ENCODE measurements at regions not wholly inside any gene's neighbourhood (a gene's known extent, or its start where the extent isn't known, plus 50 kb on each side); places are given as distances from the start of the nearest gene placed in this dataset.
A peak's percentile ranks its signal among the peaks of the same experiment; 100 is the strongest.

DNA sequence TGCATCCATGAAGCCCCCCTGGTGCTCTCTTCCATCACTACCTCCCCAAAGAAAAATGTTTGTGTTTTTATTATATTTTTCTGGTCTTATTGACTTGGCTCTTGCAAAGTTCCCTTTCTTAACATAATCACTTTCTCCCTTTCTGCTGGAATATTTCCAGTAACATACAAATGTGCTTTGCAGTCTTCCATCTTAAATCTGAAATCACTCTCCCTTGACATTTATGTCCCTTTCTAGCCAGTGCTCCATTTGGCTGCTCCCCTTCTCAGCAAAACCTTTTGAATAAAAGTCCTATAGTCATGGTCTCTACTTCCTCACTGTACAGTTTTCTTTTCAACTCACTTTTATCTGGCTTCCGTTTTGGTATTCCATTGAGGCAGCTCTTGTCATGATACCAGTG is 118.8 kb downstream of the SNAPC1 start:
- Histone ChIP-seq H3K27me3 (ENCODE audit: control insufficient read depth, insufficient read depth, low read length) (no peaks in the 10 kb centered on the region), H3K4me3 (ENCODE audit: insufficient read depth, low read depth, low read length) (no peak overlapping the region), H3K36me3 (replicated peaks; ENCODE audit: control insufficient read depth, insufficient read depth, low read length) (no peaks in the 10 kb centered on the region)
- no peak for DNase-seq

DNA sequence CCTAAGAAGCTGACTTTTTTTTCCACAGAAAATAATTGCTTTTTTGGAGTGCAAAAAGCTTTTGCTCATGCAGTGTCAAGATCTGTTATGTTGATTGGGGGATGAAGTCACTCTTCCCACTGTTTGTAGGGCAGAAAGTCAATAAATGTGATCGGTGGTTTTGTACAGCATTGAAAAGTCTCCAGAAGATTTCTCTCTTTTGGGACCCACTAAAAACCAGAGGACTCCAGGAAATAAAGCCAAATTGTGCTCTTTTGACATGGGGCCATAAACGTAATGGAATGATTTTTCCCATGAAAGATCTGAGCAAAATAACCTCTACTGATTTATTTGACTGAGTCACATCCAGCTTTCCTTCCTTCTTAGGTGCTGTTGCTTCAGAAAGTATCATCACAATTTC is 122.5 kb downstream of the SNAPC1 start:
- no peak overlapping the region for H3K4me3 ChIP-seq (ENCODE audit: insufficient read depth, low read depth, low read length)
- no peak for DNase-seq
- H3K36me3 ChIP-seq (replicated peaks; ENCODE audit: control insufficient read depth, insufficient read depth, low read length), result no peaks in the 10 kb centered on the region
- no peaks in the 10 kb centered on the region for H3K27me3 ChIP-seq (ENCODE audit: control insufficient read depth, insufficient read depth, low read length)

DNA sequence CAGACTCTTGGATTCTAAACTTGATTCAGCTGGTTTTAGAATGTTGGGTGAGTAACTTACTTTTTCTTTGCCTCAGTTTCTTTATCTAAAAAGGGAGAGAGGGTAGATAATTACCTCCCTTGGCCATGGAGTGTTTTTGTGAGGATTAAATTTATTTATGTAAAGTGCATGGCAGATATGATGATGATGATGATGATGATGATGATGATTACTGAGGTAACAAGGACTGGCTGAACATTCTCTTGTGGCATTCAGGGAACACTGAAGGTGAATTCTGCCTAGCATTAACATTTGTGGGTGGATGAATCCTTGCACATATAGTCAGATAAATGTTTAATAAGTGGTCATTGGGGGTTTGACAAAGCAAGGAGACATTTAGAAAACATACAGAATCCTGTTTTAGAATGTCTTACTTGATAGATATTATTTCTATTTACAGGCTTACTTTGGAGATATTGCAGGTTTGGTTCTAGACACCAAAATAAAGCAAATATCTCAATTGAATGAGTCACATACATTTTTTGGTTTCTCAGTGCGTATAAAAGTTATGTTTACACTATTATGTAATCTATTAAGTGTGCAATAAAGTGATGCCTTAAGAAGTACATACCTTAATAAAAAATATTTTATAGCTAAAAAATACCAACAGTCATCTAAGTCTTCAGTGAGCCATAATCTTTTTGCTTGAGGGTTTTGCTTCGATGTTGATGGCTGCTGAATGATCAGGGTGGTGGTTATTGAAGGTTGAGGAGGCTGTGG is 123.2 kb downstream of the SNAPC1 start:
- no peak for DNase-seq
- H3K36me3 ChIP-seq (replicated peaks; ENCODE audit: control insufficient read depth, insufficient read depth, low read length), result no peaks in the 10 kb centered on the region
- no peaks in the 10 kb centered on the region for H3K27me3 ChIP-seq (ENCODE audit: control insufficient read depth, insufficient read depth, low read length)
- no peak overlapping the region for H3K4me3 ChIP-seq (ENCODE audit: insufficient read depth, low read depth, low read length)

DNA sequence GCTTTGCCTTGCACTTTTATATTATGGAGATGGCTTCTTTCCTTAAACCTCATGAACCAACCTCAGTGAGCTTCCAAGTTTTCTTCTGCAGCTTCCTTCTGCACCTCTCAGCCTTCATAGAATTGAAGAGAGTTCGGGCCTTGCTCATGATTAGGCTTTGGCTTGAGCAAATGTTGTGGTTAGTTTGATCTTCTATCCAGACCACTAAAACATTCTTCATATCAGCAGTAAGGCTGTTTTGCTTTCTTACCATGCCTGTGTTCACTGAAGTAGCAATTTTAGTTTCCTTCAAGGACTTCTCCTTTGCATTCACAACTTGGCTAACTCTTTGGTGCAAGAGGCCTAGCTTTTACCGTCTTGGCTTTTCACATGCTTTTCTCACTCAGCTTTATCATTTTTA is 125.4 kb downstream of the SNAPC1 start:
- no peak for DNase-seq
- H3K36me3 ChIP-seq (replicated peaks; ENCODE audit: control insufficient read depth, insufficient read depth, low read length), result no peaks in the 10 kb centered on the region
- H3K4me3 ChIP-seq (ENCODE audit: insufficient read depth, low read depth, low read length), result no peak overlapping the region
- no peaks in the 10 kb centered on the region for H3K27me3 ChIP-seq (ENCODE audit: control insufficient read depth, insufficient read depth, low read length)

DNA sequence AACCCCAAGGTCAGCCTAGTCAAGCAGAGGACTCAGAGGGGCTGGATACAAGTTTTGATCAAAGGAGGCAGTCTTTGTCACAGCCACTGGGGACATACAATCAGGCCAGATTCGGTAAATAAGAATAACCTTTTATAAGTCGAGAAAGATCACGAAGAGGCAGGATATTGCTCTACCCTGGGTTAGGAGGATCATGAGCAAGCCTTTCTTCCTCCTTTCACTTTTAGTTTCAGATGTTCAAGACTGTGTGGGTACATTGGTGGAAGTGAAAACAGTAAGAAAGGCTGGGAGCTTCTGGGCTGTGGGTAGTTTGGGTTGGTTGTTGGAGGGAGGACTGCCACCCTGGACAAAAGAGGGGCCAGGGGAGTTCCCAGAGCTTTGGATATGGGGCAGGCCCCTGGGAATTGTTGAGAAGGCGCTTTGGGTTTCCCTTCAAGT is 127.7 kb downstream of the SNAPC1 start:
- Histone ChIP-seq H3K4me3 (ENCODE audit: insufficient read depth, low read depth, low read length) (no peak overlapping the region), H3K36me3 (replicated peaks; ENCODE audit: control insufficient read depth, insufficient read depth, low read length) (no peaks in the 10 kb centered on the region), H3K27me3 (ENCODE audit: control insufficient read depth, insufficient read depth, low read length) (no peaks in the 10 kb centered on the region)
- no peak for DNase-seq

DNA sequence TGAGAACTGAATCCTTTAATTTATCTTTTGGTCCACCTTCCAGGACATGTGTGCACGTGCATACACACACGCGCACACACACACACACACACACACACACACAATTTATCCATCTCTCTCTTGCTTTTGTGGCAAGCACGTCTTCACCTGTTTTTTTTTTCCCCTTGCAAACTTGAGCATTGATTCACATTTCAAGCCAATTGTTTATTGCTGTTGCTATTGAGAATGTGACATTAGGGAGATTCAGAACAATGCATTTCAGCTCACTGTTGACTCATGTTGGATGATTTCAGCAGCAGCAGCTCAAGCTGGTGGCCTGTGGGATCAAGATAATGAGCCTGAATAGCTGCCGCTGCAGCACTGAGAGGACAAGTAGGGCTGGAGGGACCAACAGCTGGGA is 128.9 kb downstream of the SNAPC1 start:
- no peak overlapping the region for H3K4me3 ChIP-seq (ENCODE audit: insufficient read depth, low read depth, low read length)
- DNase-seq, result no peak
- H3K36me3 ChIP-seq (replicated peaks; ENCODE audit: control insufficient read depth, insufficient read depth, low read length), result no peaks in the 10 kb centered on the region
- no peaks in the 10 kb centered on the region for H3K27me3 ChIP-seq (ENCODE audit: control insufficient read depth, insufficient read depth, low read length)

DNA sequence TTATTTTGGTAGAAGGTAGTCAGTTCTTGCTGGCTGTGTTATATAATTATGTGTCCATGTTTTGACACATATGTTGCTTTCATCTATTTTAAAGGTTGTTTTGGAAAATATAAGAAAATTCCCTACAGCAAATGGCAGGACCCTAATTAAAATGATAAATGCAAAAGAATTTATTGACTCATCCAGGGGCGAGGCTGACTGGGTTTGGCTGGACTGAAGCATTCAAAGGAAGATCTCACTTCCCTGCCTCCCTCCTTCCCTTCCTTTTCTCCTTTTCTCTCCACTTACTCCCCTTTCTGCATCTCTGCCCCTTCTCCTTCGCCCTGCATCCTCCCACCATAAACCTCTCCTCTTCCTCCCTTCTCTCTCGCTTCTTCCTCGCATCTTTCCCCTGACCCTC is 129.6 kb downstream of the SNAPC1 start:
- Histone ChIP-seq H3K4me3 (ENCODE audit: insufficient read depth, low read depth, low read length) (no peak overlapping the region), H3K36me3 (replicated peaks; ENCODE audit: control insufficient read depth, insufficient read depth, low read length) (no peaks in the 10 kb centered on the region), H3K27me3 (ENCODE audit: control insufficient read depth, insufficient read depth, low read length) (no peaks in the 10 kb centered on the region)
- no peak for DNase-seq

DNA sequence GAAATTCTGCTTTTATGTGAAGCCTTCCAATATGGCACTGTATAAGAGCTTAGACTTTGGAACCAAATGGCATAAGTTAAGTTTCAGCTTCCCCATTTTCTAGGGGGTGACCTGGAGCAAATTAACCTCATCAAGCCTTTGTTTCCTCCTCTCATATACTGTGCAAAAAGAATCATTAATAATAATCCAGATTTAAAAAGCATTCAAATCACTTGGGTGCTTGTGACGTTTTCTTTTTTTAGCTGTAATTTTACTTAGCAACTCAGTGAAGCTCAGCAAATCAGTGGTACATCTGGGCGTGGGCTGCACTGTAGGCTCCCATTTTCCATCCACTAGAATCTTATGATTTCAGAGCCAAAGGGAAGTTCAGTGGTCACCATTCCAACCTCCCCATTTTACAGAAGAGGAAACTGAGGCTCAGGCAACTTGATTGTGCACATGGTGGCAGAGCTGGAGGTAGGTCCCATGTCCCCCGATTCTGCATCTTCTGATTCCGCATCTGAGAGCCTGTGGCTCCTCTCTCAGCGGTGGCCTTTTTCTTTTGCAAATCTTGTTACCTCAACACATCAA is 131.2 kb downstream of the SNAPC1 start:
- DNase-seq, result no peak
- no peaks in the 10 kb centered on the region for H3K27me3 ChIP-seq (ENCODE audit: control insufficient read depth, insufficient read depth, low read length)
- no peak overlapping the region for H3K4me3 ChIP-seq (ENCODE audit: insufficient read depth, low read depth, low read length)
- H3K36me3 ChIP-seq (replicated peaks; ENCODE audit: control insufficient read depth, insufficient read depth, low read length), result no peaks in the 10 kb centered on the region

DNA sequence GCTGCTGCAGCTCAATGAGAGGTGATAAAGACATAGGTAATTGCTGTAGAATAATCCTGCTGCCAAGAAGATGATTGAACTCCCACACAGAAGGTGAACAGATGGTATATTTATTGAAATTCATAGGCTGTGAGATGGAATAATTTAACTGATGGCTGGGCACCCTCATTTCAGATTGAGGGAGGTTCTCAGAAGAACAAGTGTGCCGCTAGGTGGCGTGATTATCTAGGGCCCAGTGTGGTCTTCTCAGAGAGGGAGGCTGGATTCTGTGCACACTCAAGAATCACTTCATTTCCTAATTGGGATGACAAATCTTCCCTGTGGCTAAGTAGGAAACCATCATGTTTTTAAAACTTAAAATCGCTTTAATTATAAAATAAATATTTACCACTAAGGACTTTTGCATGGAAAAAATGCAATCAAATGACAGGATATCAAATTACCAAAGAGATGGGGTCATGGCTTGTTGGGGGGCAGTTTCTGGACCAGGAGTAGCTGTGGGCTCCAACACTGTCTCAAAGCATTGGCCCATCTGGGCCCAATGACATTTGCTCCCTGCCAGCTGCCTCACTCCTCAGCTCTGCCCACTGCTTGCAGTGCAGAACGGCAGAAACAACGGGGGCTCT is 132.3 kb downstream of the SNAPC1 start:
- no peaks in the 10 kb centered on the region for H3K27me3 ChIP-seq (ENCODE audit: control insufficient read depth, insufficient read depth, low read length)
- H3K36me3 ChIP-seq (replicated peaks; ENCODE audit: control insufficient read depth, insufficient read depth, low read length), result no peaks in the 10 kb centered on the region
- H3K4me3 ChIP-seq (ENCODE audit: insufficient read depth, low read depth, low read length), result no peak overlapping the region
- DNase-seq, result peak; percentile 33

DNA sequence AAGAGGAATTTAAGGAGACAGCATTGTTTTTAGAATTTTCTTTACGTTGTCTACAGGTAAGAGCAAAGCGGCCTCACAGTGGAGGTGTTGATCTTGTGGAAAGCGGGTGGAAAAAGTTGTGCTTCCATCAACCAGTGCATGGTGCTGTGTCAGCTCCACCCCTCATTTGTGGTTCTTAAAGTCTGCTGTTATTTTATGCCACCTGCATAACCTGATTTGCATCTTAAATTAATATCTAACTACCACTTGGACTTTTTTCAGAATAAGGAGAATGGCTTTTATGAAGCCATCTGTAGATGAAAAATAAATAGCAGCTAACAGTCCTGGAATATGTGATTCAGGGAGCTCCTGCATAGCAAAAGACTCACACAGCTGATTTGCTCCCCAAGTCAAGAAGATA is 135.1 kb downstream of the SNAPC1 start:
- Histone ChIP-seq H3K27me3 (ENCODE audit: control insufficient read depth, insufficient read depth, low read length) (no peaks in the 10 kb centered on the region), H3K36me3 (replicated peaks; ENCODE audit: control insufficient read depth, insufficient read depth, low read length) (no peaks in the 10 kb centered on the region), H3K4me3 (ENCODE audit: insufficient read depth, low read depth, low read length) (no peak overlapping the region)
- no peak for DNase-seq

DNA sequence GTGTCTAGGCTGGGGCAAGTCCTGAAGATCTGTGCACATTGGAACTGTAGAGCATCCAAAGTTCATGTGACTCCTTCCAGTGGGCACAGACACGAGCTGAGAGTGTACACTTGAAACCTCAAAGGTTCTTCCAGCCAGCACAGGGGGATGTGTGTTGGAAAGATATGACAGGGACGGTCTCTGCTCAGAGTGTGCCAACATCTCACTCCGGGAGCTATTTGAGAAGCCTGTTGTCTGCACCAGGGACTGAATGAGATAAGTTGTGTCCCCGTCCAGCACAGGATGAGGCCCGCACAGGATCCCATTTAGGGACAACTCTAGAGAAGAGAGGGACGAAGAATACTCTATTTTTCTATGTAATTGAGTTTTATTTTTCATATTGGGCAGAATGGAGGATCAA is 136.3 kb downstream of the SNAPC1 start:
- no peaks in the 10 kb centered on the region for H3K27me3 ChIP-seq (ENCODE audit: control insufficient read depth, insufficient read depth, low read length)

DNA sequence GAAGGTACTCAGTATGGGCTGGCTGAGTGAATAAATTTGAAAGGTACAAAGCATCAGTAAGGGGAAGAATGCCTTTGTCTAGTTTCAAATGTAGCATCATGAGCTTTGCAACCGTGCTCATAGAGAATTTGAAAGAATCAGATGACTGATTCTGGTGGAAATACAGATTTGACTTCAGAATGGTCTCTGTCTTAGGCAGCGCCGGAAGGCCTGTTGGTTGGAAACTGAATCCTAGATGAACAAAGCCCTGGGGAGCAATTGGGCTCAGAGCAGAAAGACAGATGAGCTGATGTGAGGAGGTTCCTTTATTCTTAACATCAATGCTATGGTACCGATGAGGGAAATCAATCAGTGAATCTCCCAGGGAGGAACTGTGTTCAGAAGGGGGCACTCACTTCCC is 137.3 kb downstream of the SNAPC1 start:
- H3K4me3 ChIP-seq (ENCODE audit: insufficient read depth, low read depth, low read length), result no peak overlapping the region
- no peaks in the 10 kb centered on the region for H3K27me3 ChIP-seq (ENCODE audit: control insufficient read depth, insufficient read depth, low read length)
- no peaks in the 10 kb centered on the region for H3K36me3 ChIP-seq (replicated peaks; ENCODE audit: control insufficient read depth, insufficient read depth, low read length)
- DNase-seq, result no peak

More for the DNA sequence above, 136.3 kb downstream of the SNAPC1 start:
- no peaks in the 10 kb centered on the region for H3K36me3 ChIP-seq (replicated peaks; ENCODE audit: control insufficient read depth, insufficient read depth, low read length)
- no peak for DNase-seq
- H3K4me3 ChIP-seq (ENCODE audit: insufficient read depth, low read depth, low read length), result no peak overlapping the region

DNA sequence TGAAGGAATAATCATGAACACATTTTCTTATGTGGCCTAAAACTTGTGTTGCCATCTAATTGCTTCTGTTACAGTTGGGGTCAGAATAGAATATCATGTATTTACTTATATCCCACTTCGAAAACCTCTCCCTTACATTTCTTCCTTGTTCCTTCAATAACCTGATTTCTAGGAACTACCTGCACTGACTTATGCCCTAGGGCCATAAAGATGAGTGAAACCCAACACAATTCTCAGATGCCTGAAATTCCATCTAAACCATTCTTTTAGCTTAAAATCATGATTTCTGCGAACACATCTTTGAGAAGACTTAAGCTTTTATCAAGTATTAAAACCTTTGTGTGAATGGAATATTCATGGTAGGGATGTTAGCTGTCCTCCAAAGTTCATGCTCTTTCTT is 142.7 kb downstream of the SNAPC1 start:
- Histone ChIP-seq H3K27me3 (ENCODE audit: control insufficient read depth, insufficient read depth, low read length) (no peaks in the 10 kb centered on the region), H3K36me3 (replicated peaks; ENCODE audit: control insufficient read depth, insufficient read depth, low read length) (no peaks in the 10 kb centered on the region), H3K4me3 (ENCODE audit: insufficient read depth, low read depth, low read length) (no peak overlapping the region)
- no peak for DNase-seq

DNA sequence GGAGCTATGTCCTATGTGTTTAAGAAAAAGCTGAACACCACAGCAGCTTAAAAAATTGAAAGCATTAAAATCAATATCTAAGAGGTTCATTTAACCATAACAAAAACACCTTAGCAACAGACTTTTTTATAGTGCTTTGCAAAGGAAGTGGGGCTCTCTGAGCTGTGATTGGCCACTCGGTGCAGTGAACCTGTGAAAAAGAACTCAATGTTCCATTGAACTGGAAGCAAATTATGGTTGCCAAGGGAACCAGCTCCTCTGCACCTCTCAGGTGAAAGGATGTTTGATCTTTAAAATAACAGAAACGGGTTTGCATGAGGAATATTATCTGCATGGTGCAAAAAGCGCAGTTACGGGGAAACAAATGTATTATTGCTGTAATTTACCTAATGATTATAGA is 149.4 kb downstream of the SNAPC1 start:
- Histone ChIP-seq H3K27me3 (ENCODE audit: control insufficient read depth, insufficient read depth, low read length) (no peaks in the 10 kb centered on the region), H3K36me3 (replicated peaks; ENCODE audit: control insufficient read depth, insufficient read depth, low read length) (no peaks in the 10 kb centered on the region), H3K4me3 (ENCODE audit: insufficient read depth, low read depth, low read length) (no peak overlapping the region)
- no peak for DNase-seq

DNA sequence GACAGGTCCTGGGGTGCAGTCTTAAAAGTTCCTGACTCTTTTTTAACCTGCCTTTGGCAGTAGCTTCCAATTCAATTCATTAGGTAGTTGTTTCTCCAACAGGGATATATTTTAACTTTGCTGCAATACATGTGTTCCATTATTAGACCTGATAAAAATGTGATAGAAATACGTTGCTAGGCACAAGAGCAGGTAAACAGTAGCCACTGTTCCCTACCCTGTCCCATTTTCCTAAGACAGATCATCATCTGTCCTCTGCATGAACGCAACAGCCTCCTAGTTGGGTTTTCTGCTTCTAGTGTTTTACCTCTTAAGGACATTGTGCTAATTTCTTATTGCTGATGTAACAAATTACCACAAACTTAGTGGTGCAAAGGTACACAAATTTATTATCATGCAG is 156.8 kb downstream of the SNAPC1 start:
- no peak for DNase-seq
- no peak overlapping the region for H3K4me3 ChIP-seq (ENCODE audit: insufficient read depth, low read depth, low read length)
- H3K36me3 ChIP-seq (replicated peaks; ENCODE audit: control insufficient read depth, insufficient read depth, low read length), result no peaks in the 10 kb centered on the region
- no peaks in the 10 kb centered on the region for H3K27me3 ChIP-seq (ENCODE audit: control insufficient read depth, insufficient read depth, low read length)

Measured in H7 (cell line).